NB4 (cell line): ENCODE measurements at regions not wholly inside any gene's neighbourhood (a gene's known extent, or its start where the extent isn't known, plus 50 kb on each side); places are given as distances from the start of the nearest gene placed in this dataset.

Source experiments
- MYC ChIP-seq: IDR thresholded peaks from 2 replicates; pipeline ENCODE4 v1.6.1; 2011; ENCODE audit warnings: low read depth, low read length
- POLR2A ChIP-seq: IDR thresholded peaks from 2 replicates; pipeline ENCODE4 v1.6.1; 2011; ENCODE audit warnings: mild to moderate bottlenecking; ENCODE audit not compliant: insufficient read length; ENCODE audit errors: extremely low read depth
- TF ChIP-seq, protein P1 (sequence below): IDR thresholded peaks from one replicate; pipeline ENCODE4 v1.5.1; 2012; ENCODE audit warnings: low read depth, low read length
- TF ChIP-seq, protein P2 (sequence below): IDR thresholded peaks from 2 replicates; pipeline ENCODE4 v1.6.1; 2011; ENCODE audit warnings: low read depth, low read length

DNA sequence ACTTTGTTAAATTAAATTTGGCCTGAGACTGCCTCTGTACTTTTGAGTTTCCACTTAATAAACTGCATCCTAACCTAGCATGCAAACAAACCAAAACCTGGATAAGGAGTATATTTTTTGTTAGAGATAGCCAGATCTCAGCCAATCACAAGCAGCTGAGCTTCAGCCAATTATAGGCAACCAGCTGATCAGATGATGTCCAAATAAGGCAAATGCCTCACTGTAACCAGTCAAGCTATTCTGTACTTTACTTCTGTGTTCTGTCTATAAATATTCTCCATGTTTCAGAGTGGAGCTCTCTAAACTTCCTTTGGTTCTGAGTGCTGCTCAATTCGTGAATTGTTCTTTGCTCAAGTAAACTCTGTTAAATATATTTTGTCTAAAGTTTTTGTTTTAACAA is 194.6 kb upstream of the RGS17 start:
- TF ChIP-seq POLR2A: no peak
- TF ChIP-seq, protein P1, sequence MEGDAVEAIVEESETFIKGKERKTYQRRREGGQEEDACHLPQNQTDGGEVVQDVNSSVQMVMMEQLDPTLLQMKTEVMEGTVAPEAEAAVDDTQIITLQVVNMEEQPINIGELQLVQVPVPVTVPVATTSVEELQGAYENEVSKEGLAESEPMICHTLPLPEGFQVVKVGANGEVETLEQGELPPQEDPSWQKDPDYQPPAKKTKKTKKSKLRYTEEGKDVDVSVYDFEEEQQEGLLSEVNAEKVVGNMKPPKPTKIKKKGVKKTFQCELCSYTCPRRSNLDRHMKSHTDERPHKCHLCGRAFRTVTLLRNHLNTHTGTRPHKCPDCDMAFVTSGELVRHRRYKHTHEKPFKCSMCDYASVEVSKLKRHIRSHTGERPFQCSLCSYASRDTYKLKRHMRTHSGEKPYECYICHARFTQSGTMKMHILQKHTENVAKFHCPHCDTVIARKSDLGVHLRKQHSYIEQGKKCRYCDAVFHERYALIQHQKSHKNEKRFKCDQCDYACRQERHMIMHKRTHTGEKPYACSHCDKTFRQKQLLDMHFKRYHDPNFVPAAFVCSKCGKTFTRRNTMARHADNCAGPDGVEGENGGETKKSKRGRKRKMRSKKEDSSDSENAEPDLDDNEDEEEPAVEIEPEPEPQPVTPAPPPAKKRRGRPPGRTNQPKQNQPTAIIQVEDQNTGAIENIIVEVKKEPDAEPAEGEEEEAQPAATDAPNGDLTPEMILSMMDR: no peak
- TF ChIP-seq, protein P2, sequence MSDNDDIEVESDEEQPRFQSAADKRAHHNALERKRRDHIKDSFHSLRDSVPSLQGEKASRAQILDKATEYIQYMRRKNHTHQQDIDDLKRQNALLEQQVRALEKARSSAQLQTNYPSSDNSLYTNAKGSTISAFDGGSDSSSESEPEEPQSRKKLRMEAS: no peak
- TF ChIP-seq MYC: no peak
